Karpas-422 (cell line): ENCODE measurements at regions not wholly inside any gene's neighbourhood (a gene's known extent, or its start where the extent isn't known, plus 50 kb on each side); places are given as distances from the start of the nearest gene placed in this dataset.

Source experiments
- DNase-seq: peaks from one replicate; pipeline ENCODE4 v3.0.0-alpha.2; 2015
- H2AFZ ChIP-seq: fragments of 200-600 bp; sonication (generic); 2 replicates; pipeline ENCODE4 v1.6.1; 2014; ENCODE audit warnings: antibody characterized with exemption, low read length, mixed read lengths
- H3K27ac ChIP-seq: fragments of 200-600 bp; sonication (generic); 2 replicates; pipeline ENCODE4 v1.5.1; 2014; ENCODE audit warnings: mild to moderate bottlenecking, low read length, moderate library complexity
- H3K27me3 ChIP-seq: fragments of 200-600 bp; sonication (generic); 2 replicates; pipeline ENCODE4 v1.6.1; 2014; ENCODE audit warnings: low read length, mixed read lengths
- H3K36me3 ChIP-seq: fragments of 200-600 bp; sonication (generic); 2 replicates; pipeline ENCODE4 v1.6.1; 2014; ENCODE audit warnings: low read length, mixed read lengths; ENCODE audit not compliant: insufficient read depth
- H3K4me1 ChIP-seq: fragments of 200-600 bp; sonication (generic); 2 replicates; pipeline ENCODE4 v1.6.1; 2014; ENCODE audit warnings: mild to moderate bottlenecking, low read length, mixed read lengths
- H3K4me2 ChIP-seq: fragments of 200-600 bp; sonication (generic); 2 replicates; pipeline ENCODE4 v1.6.1; 2014; ENCODE audit warnings: low read length, low read depth, mild to moderate bottlenecking; ENCODE audit not compliant: poor library complexity, severe bottlenecking
- H3K4me3 ChIP-seq: fragments of 200-600 bp; sonication (generic); 2 replicates; pipeline ENCODE4 v1.5.1; 2014; ENCODE audit warnings: mild to moderate bottlenecking, antibody characterized with exemption, low read length, mixed read lengths
- H3K79me2 ChIP-seq: fragments of 200-600 bp; sonication (generic); 2 replicates; pipeline ENCODE4 v1.6.1; 2014; ENCODE audit warnings: mild to moderate bottlenecking, low read length, mixed read lengths
- H3K9ac ChIP-seq: fragments of 200-600 bp; sonication (generic); 2 replicates; pipeline ENCODE4 v1.6.0; 2014; ENCODE audit warnings: low read length
- H3K9me2 ChIP-seq: fragments of 200-600 bp; sonication (generic), shearing (Covaris generic); replicated peaks from 2 replicates; pipeline ENCODE4 v1.6.0; 2014; ENCODE audit warnings: mild to moderate bottlenecking, low read length, moderate library complexity; ENCODE audit not compliant: insufficient read depth
- H3K9me3 ChIP-seq: fragments of 300-700, 200-600 bp; sonication (generic); 2 replicates; pipeline ENCODE4 v1.6.1; 2014; ENCODE audit warnings: low read length, mixed read lengths
- H4K20me1 ChIP-seq: fragments of 200-600 bp; sonication (generic); 2 replicates; pipeline ENCODE4 v1.6.1; 2014; ENCODE audit warnings: mild to moderate bottlenecking, antibody characterized with exemption, low read length, low read depth; ENCODE audit not compliant: insufficient read depth

DNA sequence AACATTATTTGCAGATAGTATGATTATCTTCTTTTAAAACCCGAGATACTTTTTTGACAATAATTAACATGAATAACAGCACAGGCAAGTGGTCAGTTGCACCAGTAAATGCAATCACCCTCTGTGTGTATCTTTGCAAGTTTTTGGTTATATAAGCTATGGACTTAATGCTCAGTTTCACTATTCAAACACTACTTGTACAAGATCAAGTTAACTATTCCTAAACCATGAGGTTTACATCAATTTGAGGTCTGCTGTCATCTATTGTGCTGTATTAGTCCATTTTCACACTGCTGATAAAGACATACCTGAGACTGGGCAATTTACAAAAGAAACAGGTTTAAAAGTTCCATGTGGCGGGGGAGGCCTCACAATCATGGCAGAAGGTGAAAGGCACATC lies 323.2 kb downstream of the NR4A2 start:
- H3K4me3 ChIP-seq, result no peak overlapping the region
- no peaks in the 10 kb centered on the region for H3K36me3 ChIP-seq
- no peak overlapping the region for H3K27ac ChIP-seq
- DNase-seq, result no peak
- H2AFZ ChIP-seq, result no peak overlapping the region
- no peaks in the 10 kb centered on the region for H3K79me2 ChIP-seq
- H4K20me1 ChIP-seq, result no peaks in the 10 kb centered on the region
- H3K4me2 ChIP-seq, result no peak overlapping the region
- H3K9me3 ChIP-seq, result peaks cover 25% of the 10 kb centered on the region
- H3K9ac ChIP-seq, result no peak overlapping the region
- no peaks in the 10 kb centered on the region for H3K9me2 ChIP-seq
- H3K27me3 ChIP-seq, result no peaks in the 10 kb centered on the region
- no peaks in the 10 kb centered on the region for H3K4me1 ChIP-seq

DNA sequence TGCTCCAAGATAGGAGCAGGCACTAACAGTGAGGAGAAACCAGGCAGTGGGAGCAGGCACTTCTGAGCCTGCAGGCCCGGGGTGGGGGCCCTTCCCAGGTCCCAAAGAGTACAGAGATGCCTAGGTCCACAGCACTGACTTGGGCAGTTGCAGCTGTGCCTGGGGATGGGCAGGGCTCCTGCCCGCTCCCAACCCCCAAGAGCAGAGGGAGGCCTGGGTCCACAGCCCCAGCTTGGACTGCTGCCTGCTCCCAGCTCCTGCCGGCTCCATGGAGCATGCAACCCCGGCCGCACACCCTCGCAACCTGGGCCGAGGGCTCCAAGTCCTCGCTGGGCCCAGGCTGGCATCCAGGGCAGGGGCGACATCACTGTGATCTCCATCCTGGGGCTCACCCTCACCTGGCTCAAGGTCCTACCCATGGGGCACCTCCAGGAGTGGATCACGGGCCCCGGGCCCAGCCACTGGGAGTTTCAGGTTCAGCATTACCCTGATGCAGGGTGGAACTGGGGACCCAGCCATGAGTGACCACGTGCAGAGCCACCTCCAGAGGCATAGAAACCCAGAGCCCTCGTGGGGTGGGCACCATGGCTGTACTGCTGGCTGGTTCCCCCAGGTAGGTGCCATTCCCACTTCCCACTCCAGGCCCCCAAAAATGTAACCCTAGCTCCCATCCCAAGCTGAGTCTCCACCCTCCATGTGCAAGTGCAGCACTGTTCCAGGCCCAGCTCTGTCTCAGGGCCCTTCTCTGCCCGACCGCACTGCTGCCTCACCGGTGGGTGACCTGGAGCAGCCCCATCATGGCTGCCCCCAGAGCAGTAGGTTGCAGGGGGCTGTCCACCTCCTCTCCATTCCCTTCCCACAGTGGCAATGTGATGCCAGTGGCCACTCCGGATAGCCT lies 325.6 kb downstream of the NR4A2 start:
- H3K27me3 ChIP-seq, result no peaks in the 10 kb centered on the region
- no peaks in the 10 kb centered on the region for H3K79me2 ChIP-seq
- no peak overlapping the region for H3K9ac ChIP-seq
- no peaks in the 10 kb centered on the region for H4K20me1 ChIP-seq
- H3K9me3 ChIP-seq, result peaks cover 19% of the 10 kb centered on the region
- no peaks in the 10 kb centered on the region for H3K9me2 ChIP-seq
- H2AFZ ChIP-seq, result no peak overlapping the region
- no peak overlapping the region for H3K4me3 ChIP-seq
- no peaks in the 10 kb centered on the region for H3K4me1 ChIP-seq
- DNase-seq, result no peak
- H3K36me3 ChIP-seq, result no peaks in the 10 kb centered on the region
- H3K4me2 ChIP-seq, result no peak overlapping the region
- no peak overlapping the region for H3K27ac ChIP-seq

DNA sequence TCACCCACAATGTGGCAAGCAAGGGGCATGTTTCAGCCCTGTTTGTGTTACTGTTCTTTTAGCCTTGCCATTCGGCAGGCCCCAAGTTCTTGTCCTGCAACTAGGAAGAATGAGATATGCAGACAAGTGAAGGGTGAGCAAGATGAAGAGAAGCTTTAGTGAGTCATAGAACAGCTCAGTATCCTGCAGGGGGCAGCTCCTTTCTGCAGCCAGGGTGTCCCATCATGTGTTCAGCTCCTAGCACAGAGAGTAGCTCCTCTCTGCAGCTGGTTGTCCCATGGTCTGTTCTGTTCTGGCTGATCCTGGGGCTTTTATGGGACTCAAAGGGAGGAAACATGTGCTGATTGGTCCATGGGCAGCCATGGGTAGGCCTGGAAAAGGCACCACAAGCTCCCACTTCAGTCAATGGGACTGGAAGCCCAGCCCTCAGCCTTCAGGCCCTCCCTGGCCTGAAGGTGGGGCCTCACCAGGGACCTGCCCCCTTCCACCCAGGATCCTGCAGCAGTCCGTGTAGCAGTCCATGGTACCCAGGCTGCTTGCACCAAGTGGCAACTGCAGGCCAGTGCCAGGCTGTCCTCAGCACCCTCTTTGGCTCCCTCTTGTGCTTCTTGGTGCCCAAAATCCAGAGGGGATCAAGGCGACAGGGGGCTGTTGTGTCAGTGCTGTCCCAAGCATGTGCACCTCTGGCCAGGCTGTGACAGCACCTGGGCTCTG lies 326.4 kb downstream of the NR4A2 start:
- no peaks in the 10 kb centered on the region for H3K36me3 ChIP-seq

DNA sequence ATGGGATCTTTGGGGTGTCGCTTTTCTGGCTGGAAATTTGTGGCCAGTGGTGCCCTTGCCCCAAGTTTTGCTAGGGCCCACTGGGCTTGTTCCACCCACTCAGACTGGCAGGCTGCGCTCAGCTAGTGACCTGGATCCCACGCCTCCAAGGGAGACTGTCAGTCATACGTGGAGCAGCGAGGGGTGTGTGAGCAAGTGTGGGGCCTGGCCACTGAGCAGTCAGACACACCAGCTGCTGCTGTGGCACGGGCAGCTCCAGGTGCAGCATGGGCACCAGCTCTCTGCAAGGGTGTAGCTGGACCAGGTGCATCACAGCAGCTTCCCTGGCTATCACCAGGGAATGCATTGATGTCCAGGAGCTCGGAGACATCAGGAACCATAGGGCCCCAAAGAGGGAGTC lies 327.0 kb downstream of the NR4A2 start:
- H3K9me3 ChIP-seq, result peaks cover 15% of the 10 kb centered on the region
- no peaks in the 10 kb centered on the region for H3K79me2 ChIP-seq
- no peaks in the 10 kb centered on the region for H3K4me1 ChIP-seq
- no peak overlapping the region for H3K27ac ChIP-seq
- H3K36me3 ChIP-seq, result no peaks in the 10 kb centered on the region
- H2AFZ ChIP-seq, result no peak overlapping the region
- no peak for DNase-seq
- H3K4me2 ChIP-seq, result no peak overlapping the region
- H3K4me3 ChIP-seq, result no peak overlapping the region
- H3K27me3 ChIP-seq, result no peaks in the 10 kb centered on the region
- H3K9ac ChIP-seq, result no peak overlapping the region
- H4K20me1 ChIP-seq, result no peaks in the 10 kb centered on the region
- no peaks in the 10 kb centered on the region for H3K9me2 ChIP-seq

More for the DNA sequence above, 326.4 kb downstream of the NR4A2 start:
- H3K27me3 ChIP-seq, result no peaks in the 10 kb centered on the region
- H3K4me2 ChIP-seq, result no peak overlapping the region
- H3K4me1 ChIP-seq, result no peaks in the 10 kb centered on the region
- no peaks in the 10 kb centered on the region for H3K79me2 ChIP-seq
- no peak for DNase-seq
- no peak overlapping the region for H2AFZ ChIP-seq
- no peak overlapping the region for H3K9ac ChIP-seq
- no peak overlapping the region for H3K4me3 ChIP-seq
- peaks cover 16% of the 10 kb centered on the region for H3K9me3 ChIP-seq
- no peak overlapping the region for H3K27ac ChIP-seq
- no peaks in the 10 kb centered on the region for H3K9me2 ChIP-seq
- H4K20me1 ChIP-seq, result no peaks in the 10 kb centered on the region

DNA sequence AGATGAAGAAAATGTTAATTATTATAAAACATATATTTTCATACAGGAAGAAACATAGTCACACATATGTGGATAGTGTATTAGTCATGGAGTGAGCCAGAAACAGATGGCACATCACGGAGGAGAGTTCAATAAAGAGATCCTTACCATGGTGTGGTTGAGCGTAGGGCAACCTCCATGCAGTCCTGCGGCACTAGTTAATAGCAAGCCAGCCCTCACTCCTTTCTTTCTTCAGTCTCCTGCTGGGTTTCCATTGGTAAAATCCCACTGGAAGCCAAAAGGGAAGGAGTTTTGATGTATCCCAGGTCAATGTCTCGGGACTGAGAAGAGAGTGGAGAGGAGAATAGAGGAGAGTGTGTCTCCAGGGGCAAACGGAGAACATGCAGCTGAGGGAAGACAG lies 328.1 kb downstream of the NR4A2 start:
- no peak for DNase-seq
- Histone ChIP-seq H3K36me3 (no peaks in the 10 kb centered on the region), H3K4me1 (no peaks in the 10 kb centered on the region), H3K27ac (no peak overlapping the region), H3K4me2 (no peak overlapping the region), H3K27me3 (no peaks in the 10 kb centered on the region), H4K20me1 (no peaks in the 10 kb centered on the region), H3K4me3 (no peak overlapping the region), H3K79me2 (no peaks in the 10 kb centered on the region), H3K9ac (no peak overlapping the region), H3K9me2 (no peaks in the 10 kb centered on the region), H2AFZ (no peak overlapping the region), H3K9me3 (peaks cover 10% of the 10 kb centered on the region)

DNA sequence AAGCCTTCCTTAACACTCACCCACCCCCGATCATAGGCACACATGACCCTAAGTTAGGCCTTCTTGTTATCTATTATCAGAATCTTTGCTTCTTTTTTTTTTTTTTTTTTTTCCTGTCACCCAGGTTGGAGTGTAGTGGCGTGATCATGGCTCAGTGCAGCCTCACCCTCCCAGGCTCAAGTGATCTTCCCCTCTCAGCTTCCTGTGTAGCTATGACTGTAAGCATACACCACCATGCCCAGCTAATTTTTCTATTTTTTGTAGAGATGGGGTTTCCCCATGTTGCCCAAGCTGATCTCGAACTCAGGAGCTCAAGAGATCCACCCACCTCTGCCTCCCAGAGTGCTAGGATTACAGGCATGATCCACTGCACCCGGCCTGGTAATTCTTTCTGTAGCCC lies 328.7 kb downstream of the NR4A2 start:
- peaks cover 10% of the 10 kb centered on the region for H3K9me3 ChIP-seq
- H3K4me3 ChIP-seq, result no peak overlapping the region
- no peaks in the 10 kb centered on the region for H3K79me2 ChIP-seq
- H2AFZ ChIP-seq, result no peak overlapping the region
- DNase-seq, result no peak
- H3K4me1 ChIP-seq, result no peaks in the 10 kb centered on the region
- H4K20me1 ChIP-seq, result no peaks in the 10 kb centered on the region
- H3K36me3 ChIP-seq, result no peaks in the 10 kb centered on the region
- H3K9ac ChIP-seq, result no peak overlapping the region
- H3K9me2 ChIP-seq, result no peaks in the 10 kb centered on the region
- H3K27ac ChIP-seq, result no peak overlapping the region
- H3K27me3 ChIP-seq, result no peaks in the 10 kb centered on the region
- H3K4me2 ChIP-seq, result no peak overlapping the region

DNA sequence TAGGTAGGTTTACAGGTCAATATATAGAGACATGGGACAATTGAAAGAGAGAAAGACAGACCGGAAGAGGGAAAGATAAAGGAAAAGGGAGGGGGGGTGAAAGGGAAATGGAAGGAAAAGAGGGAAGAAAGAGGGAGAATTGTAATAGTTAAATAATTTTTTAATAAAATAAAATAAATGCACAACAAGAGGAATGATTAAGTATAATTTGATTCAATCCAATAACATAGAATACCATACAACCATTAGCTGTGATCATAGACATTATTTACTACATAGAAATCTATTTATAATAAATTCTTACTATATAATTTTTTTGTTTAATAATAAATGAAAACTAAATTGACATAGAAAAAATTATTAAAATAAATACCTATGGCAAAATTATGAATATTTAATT lies 330.7 kb downstream of the NR4A2 start:
- H3K4me2 ChIP-seq, result no peak overlapping the region
- H3K36me3 ChIP-seq, result no peaks in the 10 kb centered on the region
- no peaks in the 10 kb centered on the region for H4K20me1 ChIP-seq
- peaks cover 22% of the 10 kb centered on the region for H3K9me3 ChIP-seq
- H3K27ac ChIP-seq, result no peak overlapping the region
- DNase-seq, result no peak
- no peaks in the 10 kb centered on the region for H3K27me3 ChIP-seq
- no peaks in the 10 kb centered on the region for H3K9me2 ChIP-seq
- H3K4me3 ChIP-seq, result no peak overlapping the region
- H3K79me2 ChIP-seq, result no peaks in the 10 kb centered on the region
- H3K9ac ChIP-seq, result no peak overlapping the region
- no peak overlapping the region for H2AFZ ChIP-seq
- H3K4me1 ChIP-seq, result no peaks in the 10 kb centered on the region

DNA sequence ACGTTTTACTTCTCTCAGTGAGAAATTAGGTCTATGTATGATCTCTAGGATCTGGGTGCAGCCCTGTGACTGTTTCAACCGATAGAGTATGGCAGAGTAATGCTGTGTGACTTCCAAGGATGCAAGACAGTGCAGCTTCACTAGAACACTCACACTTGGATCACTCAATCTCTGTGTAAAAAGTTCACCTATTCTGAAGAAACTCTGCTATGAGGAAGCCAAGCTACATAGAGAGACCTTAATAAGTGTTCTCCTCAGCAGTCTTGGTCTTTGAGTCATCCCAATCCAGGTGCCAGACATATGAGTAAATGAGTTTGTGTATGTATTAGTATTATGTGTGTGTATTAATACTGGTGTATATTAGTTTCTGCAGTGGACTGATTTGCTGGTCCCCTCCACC lies 335.0 kb downstream of the NR4A2 start:
- Histone ChIP-seq H2AFZ (no peak overlapping the region), H3K9ac (no peak overlapping the region), H3K9me3 (peaks cover 30% of the 10 kb centered on the region), H3K27me3 (no peaks in the 10 kb centered on the region), H3K4me3 (no peak overlapping the region), H3K27ac (no peak overlapping the region), H4K20me1 (no peaks in the 10 kb centered on the region), H3K4me2 (no peak overlapping the region), H3K4me1 (no peaks in the 10 kb centered on the region), H3K9me2 (no peaks in the 10 kb centered on the region), H3K36me3 (no peaks in the 10 kb centered on the region), H3K79me2 (no peaks in the 10 kb centered on the region)
- DNase-seq, result no peak
